ENCODE measurements at regions not wholly inside any gene's neighbourhood (a gene's known extent, or its start where the extent isn't known, plus 50 kb on each side); places are given as distances from the start of the nearest gene placed in this dataset.
"Not testable (repeated sequence)": the region's sequence is repeated elsewhere in the genome, so short reads cannot be mapped to it uniquely, and the experiment has no call there.

GRCh38 chr15:31650055-31650701 lies 323.5 kb downstream of the KLF13 start:
- not testable (repeated sequence) for H3K4me3 ChIP-seq (replicated peaks; ENCODE audit: low read depth, low read length); DNase-seq (ENCODE audit: extremely low read depth, insufficient read length); H3K36me3 ChIP-seq (ENCODE audit: control insufficient read depth, insufficient read depth, low read length); H3K27me3 ChIP-seq (replicated peaks; ENCODE audit: control insufficient read depth, insufficient read depth, low read length)
- TF ChIP-seq CTCF (IDR thresholded peaks at IDR 0.05; ENCODE audit: insufficient read depth, low read length, poor library complexity, severe bottlenecking): peak; percentile 12

DNA sequence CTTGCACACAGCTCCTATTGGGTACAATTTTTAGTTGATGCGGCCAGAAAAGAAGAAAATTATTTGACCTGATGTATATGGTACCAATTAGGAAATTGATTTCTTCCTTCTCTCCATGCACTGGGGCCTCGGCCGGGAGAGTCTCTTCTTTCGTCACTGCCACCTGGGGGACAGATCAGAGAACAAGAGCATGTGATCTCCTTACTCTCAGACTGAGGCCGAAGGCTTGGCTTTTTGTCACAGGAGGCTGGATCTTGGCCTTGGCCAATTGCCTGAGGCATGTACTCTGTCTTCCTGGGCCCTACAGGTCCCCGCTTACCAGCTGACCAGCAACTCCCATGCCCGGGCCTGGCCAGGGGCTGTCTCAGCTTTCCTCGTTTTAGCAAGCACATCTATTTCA lies 330.3 kb downstream of the KLF13 start:
- not testable (repeated sequence) for H3K27me3 ChIP-seq (replicated peaks; ENCODE audit: control insufficient read depth, insufficient read depth, low read length); H3K36me3 ChIP-seq (ENCODE audit: control insufficient read depth, insufficient read depth, low read length); H3K4me3 ChIP-seq (replicated peaks; ENCODE audit: low read depth, low read length); DNase-seq (ENCODE audit: extremely low read depth, insufficient read length)

GRCh38 chr15:31660816-31661215 lies 334.2 kb downstream of the KLF13 start:
- TF ChIP-seq CTCF (IDR thresholded peaks at IDR 0.05; ENCODE audit: insufficient read depth, low read length, poor library complexity, severe bottlenecking): no peak
- Histone ChIP-seq H3K36me3 (ENCODE audit: control insufficient read depth, insufficient read depth, low read length) (no peaks in the 10 kb centered on the region), H3K4me3 (replicated peaks; ENCODE audit: low read depth, low read length) (no peak overlapping the region), H3K27me3 (replicated peaks; ENCODE audit: control insufficient read depth, insufficient read depth, low read length) (no peaks in the 10 kb centered on the region)
- no peak for DNase-seq (ENCODE audit: extremely low read depth, insufficient read length)

DNA sequence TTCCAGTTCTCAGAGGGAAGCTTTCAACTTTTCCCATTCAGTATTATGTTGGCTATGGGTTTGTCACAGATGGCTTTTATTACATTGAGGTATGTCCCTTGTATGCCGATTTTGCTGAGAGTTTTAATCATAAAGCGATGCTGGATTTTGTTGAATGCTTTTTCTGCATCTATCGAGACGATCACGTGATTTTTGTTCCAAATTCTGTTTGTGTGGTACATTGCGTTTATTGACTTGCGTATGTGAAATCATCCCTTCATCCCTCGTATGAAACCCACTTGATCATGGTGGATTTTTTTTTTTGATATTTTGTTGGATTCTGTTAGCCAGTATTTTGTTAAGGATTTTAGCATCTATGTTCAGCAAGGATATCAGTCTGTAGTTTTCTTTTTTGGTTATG lies 339.1 kb downstream of the KLF13 start:
- not testable (repeated sequence) for H3K27me3 ChIP-seq (replicated peaks; ENCODE audit: control insufficient read depth, insufficient read depth, low read length); DNase-seq (ENCODE audit: extremely low read depth, insufficient read length); H3K36me3 ChIP-seq (ENCODE audit: control insufficient read depth, insufficient read depth, low read length); H3K4me3 ChIP-seq (replicated peaks; ENCODE audit: low read depth, low read length)

GRCh38 chr15:31669158-31669908 lies 342.7 kb downstream of the KLF13 start:
- H3K4me3 ChIP-seq (replicated peaks; ENCODE audit: low read depth, low read length); H3K27me3 ChIP-seq (replicated peaks; ENCODE audit: control insufficient read depth, insufficient read depth, low read length); H3K36me3 ChIP-seq (ENCODE audit: control insufficient read depth, insufficient read depth, low read length); DNase-seq (ENCODE audit: extremely low read depth, insufficient read length): not testable (repeated sequence)

DNA sequence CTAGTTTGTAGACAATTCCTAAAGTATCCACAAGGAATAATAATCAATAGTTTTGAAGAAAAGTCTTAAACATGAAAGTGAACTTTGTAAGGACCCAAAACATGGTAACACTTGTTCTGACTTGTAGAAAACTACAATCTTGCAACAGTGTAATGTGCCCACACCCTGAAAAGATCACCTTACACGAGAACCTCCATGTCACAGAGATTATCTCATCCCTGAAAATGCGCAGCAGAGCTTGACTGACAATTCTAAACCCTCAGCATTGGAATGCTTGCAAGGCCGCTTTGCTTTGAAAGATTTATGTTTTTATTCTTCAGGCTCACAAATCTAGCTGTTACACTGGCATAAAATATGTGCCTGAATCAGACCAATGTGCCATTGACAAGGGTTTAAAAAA lies 346.6 kb downstream of the KLF13 start:
- not testable (repeated sequence) for H3K36me3 ChIP-seq (ENCODE audit: control insufficient read depth, insufficient read depth, low read length); H3K4me3 ChIP-seq (replicated peaks; ENCODE audit: low read depth, low read length); DNase-seq (ENCODE audit: extremely low read depth, insufficient read length)

DNA sequence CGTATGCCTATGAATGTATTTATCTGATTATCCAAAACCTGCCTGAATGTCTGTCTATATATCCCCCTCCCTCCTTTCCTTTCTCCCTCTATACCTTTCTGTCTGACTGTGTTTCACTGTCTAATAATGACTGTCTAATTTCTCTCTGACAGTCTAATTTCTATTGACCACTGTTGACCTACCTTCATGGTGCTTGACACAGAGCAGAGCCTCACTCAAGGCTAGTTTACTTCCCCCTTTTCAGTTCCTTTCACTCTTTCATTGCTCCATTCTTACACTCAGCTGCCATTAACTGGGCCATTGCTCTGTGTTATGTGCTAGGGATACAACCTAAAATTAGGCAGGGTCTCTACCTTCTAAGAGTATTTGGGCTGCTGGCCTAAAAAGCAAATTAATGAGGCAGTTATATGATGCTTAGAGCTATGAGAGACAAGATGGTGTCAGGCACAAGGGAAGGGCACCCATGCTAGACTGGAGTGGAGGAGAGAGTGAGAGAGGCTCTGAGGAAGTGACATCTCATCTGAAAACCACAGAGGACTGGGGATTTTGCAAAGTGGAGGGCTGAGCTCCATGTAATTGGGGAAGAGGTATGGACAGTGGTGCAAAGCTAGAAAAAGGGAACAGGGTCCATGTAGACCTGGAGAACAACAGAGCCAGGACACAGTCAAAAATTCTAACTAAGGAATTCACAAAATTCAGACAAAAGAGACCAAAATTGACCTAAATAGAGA lies 348.6 kb upstream of the CHRNA7 start:
- H3K4me3 ChIP-seq (replicated peaks; ENCODE audit: low read depth, low read length); H3K36me3 ChIP-seq (ENCODE audit: control insufficient read depth, insufficient read depth, low read length); H3K27me3 ChIP-seq (replicated peaks; ENCODE audit: control insufficient read depth, insufficient read depth, low read length); DNase-seq (ENCODE audit: extremely low read depth, insufficient read length): not testable (repeated sequence)

More for the DNA sequence above, 346.6 kb downstream of the KLF13 start:
- not testable (repeated sequence) for H3K27me3 ChIP-seq (replicated peaks; ENCODE audit: control insufficient read depth, insufficient read depth, low read length)

DNA sequence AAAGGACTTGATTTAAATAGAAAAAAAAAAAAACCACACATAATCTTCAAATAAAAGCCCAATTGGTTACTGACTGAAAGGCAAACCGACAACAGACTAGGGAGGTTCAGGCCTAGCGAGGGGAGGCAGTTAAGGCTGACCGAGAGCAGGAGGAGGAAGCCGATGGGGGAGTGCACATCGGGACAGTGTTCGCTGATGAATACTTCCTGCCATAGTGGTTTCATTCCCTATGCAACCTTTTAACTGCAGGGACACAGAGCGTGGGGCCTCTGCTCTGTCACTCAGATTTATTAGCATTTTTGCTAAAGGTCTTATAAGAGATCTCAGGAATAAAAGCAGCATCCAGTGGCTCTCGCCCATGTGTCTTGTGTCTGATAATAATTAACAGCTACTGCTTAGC lies 343.2 kb upstream of the CHRNA7 start:
- H3K27me3 ChIP-seq (replicated peaks; ENCODE audit: control insufficient read depth, insufficient read depth, low read length); H3K36me3 ChIP-seq (ENCODE audit: control insufficient read depth, insufficient read depth, low read length); DNase-seq (ENCODE audit: extremely low read depth, insufficient read length); H3K4me3 ChIP-seq (replicated peaks; ENCODE audit: low read depth, low read length): not testable (repeated sequence)

DNA sequence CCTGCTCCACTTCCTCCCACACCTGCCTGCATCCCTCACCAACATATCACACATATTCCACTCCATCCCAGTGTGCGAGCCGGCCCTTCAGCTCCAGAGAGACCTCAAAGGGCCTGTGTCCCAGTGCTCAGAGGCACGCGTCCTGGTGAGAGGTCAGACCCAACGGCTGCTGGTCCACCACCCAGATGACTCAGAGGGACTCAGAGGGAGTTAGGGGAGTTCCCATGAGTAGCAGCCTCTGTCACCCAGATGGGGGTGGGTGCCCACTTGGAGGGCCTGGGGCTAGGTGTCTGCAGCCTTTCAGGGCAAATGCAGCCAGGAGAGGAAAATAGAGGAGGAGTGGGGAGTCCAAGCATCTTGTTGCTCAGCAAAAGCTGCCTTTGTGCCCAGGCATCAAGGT lies 333.8 kb upstream of the CHRNA7 start:
- not testable (repeated sequence) for H3K4me3 ChIP-seq (replicated peaks; ENCODE audit: low read depth, low read length); DNase-seq (ENCODE audit: extremely low read depth, insufficient read length); H3K27me3 ChIP-seq (replicated peaks; ENCODE audit: control insufficient read depth, insufficient read depth, low read length); H3K36me3 ChIP-seq (ENCODE audit: control insufficient read depth, insufficient read depth, low read length)

- not testable (repeated sequence) for H3K27me3 ChIP-seq (replicated peaks; ENCODE audit: control insufficient read depth, insufficient read depth, low read length); H3K4me3 ChIP-seq (replicated peaks; ENCODE audit: low read depth, low read length); DNase-seq (ENCODE audit: extremely low read depth, insufficient read length); H3K36me3 ChIP-seq (ENCODE audit: control insufficient read depth, insufficient read depth, low read length)
These were observed 325.1 kb upstream of the CHRNA7 start for GRCh38 chr15:31705076-31705678.

- H3K36me3 ChIP-seq (ENCODE audit: control insufficient read depth, insufficient read depth, low read length); H3K27me3 ChIP-seq (replicated peaks; ENCODE audit: control insufficient read depth, insufficient read depth, low read length); H3K4me3 ChIP-seq (replicated peaks; ENCODE audit: low read depth, low read length): not testable (repeated sequence)
- peak; percentile 27 for DNase-seq (ENCODE audit: extremely low read depth, insufficient read length)
These were observed 322.2 kb upstream of the CHRNA7 start for GRCh38 chr15:31707944-31708702.
